ENCODE measurements at regions not wholly inside any gene's neighbourhood (a gene's known extent, or its start where the extent isn't known, plus 50 kb on each side); places are given as distances from the start of the nearest gene placed in this dataset.

DNA sequence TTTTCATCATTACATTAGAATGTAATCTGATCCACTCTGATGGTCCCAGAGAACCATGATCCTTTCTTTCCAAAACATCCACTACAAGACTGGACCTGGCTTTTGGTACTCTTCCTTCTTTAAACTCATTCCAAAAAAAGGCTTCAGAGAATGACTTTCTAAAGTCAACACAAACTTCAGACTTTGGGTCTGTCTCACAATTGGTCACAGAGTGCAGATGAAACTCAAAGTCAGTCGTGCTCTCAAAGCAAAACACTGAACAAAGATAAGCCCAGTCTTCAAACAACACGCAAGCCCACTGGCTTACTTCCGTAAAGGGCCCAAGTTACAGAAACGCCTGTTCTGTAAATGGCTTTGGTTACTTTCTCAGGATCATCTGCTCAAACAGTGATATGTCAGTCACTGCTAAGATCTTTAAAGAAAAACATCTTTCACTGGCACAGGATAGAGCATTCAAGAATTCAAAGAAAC, 250.9 kb upstream of the MKLN1 start:
- TF ChIP-seq EP300 (IDR thresholded peaks at IDR 0.05; ENCODE audit: borderline replicate concordance) (no peak), CEBPB (IDR thresholded peaks at IDR 0.05) (no peak), NFIC (IDR thresholded peaks at IDR 0.05) (no peak), MAX (IDR thresholded peaks at IDR 0.05) (no peak)

All from Ishikawa (cell line).